ENCODE measurements at regions not wholly inside any gene's neighbourhood (a gene's known extent, or its start where the extent isn't known, plus 50 kb on each side); places are given as distances from the start of the nearest gene placed in this dataset.

DNA sequence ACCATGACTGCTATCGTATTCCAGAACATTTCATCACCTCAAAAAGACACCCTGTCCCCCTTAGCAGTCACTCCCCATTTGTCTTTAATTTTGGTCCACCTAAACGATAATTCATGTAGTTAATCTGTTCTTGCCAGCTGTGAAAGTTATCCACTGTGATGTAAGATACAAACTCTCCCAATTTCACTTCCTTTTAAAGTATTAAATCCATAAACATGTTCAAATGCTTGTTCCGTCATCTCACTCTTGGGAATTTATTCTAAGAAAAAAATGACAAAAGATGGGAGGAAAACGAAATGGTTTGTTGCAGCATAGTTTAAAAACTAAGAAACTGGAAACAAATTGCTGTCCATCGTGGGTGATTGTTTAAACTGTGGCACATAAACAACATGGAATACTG is 53.7 kb upstream of the IRF2 start:
- TF ChIP-seq, protein P1, sequence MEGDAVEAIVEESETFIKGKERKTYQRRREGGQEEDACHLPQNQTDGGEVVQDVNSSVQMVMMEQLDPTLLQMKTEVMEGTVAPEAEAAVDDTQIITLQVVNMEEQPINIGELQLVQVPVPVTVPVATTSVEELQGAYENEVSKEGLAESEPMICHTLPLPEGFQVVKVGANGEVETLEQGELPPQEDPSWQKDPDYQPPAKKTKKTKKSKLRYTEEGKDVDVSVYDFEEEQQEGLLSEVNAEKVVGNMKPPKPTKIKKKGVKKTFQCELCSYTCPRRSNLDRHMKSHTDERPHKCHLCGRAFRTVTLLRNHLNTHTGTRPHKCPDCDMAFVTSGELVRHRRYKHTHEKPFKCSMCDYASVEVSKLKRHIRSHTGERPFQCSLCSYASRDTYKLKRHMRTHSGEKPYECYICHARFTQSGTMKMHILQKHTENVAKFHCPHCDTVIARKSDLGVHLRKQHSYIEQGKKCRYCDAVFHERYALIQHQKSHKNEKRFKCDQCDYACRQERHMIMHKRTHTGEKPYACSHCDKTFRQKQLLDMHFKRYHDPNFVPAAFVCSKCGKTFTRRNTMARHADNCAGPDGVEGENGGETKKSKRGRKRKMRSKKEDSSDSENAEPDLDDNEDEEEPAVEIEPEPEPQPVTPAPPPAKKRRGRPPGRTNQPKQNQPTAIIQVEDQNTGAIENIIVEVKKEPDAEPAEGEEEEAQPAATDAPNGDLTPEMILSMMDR (IDR thresholded peaks at IDR 0.05; ENCODE audit: insufficient read depth, low read length, poor library complexity, severe bottlenecking): no peak
- TF ChIP-seq EZH2phosphoT487 (conservative IDR thresholded peaks at IDR 0.05; ENCODE audit: low read length): no peak

Data from SU-DHL-6 (cell line).